Ishikawa (cell line): ENCODE measurements at regions not wholly inside any gene's neighbourhood (a gene's known extent, or its start where the extent isn't known, plus 50 kb on each side); places are given as distances from the start of the nearest gene placed in this dataset.

ENCODE experiments used
- CEBPB ChIP-seq: IDR thresholded peaks from 2 replicates; pipeline ENCODE4 v1.6.1; 2012
- CREB1 ChIP-seq: IDR thresholded peaks from 2 replicates; pipeline ENCODE4 v1.6.1; 2012; ENCODE audit warnings: low read depth
- EGR1 ChIP-seq: IDR thresholded peaks from 2 replicates; pipeline ENCODE4 v1.6.1; 2012
- EP300 ChIP-seq: IDR thresholded peaks from 2 replicates; pipeline ENCODE4 v1.6.1; 2012; ENCODE audit warnings: borderline replicate concordance
- FOXM1 ChIP-seq: IDR thresholded peaks from 2 replicates; pipeline ENCODE4 v1.6.1; 2012; ENCODE audit warnings: low read depth, borderline replicate concordance
- NFIC ChIP-seq: IDR thresholded peaks from 2 replicates; pipeline ENCODE4 v1.6.1; 2012
- RAD21 ChIP-seq: IDR thresholded peaks from 2 replicates; pipeline ENCODE4 v1.6.1; 2012; ENCODE audit warnings: low read depth
- REST ChIP-seq: IDR thresholded peaks from 2 replicates; pipeline ENCODE4 v1.6.1; 2012; ENCODE audit warnings: low read depth, mild to moderate bottlenecking
- TAF1 ChIP-seq: IDR thresholded peaks from 2 replicates; pipeline ENCODE4 v1.6.1; 2012; ENCODE audit warnings: low read depth, mild to moderate bottlenecking
- TCF12 ChIP-seq: IDR thresholded peaks from 2 replicates; pipeline ENCODE4 v1.6.1; 2012; ENCODE audit warnings: low read depth
- TEAD4 ChIP-seq: IDR thresholded peaks from 2 replicates; pipeline ENCODE4 v1.6.1; 2012
- YY1 ChIP-seq: IDR thresholded peaks from 2 replicates; pipeline ENCODE4 v1.6.1; 2012; ENCODE audit warnings: low read depth
- ZBTB7A ChIP-seq: IDR thresholded peaks from 2 replicates; pipeline ENCODE4 v1.6.1; 2012; ENCODE audit warnings: low read depth
- TF ChIP-seq, protein P1 (sequence below): IDR thresholded peaks from 2 replicates; pipeline ENCODE4 v1.6.1; 2012
- TF ChIP-seq, protein P2 (sequence below): IDR thresholded peaks from 2 replicates; pipeline ENCODE4 v1.6.1; 2012

DNA sequence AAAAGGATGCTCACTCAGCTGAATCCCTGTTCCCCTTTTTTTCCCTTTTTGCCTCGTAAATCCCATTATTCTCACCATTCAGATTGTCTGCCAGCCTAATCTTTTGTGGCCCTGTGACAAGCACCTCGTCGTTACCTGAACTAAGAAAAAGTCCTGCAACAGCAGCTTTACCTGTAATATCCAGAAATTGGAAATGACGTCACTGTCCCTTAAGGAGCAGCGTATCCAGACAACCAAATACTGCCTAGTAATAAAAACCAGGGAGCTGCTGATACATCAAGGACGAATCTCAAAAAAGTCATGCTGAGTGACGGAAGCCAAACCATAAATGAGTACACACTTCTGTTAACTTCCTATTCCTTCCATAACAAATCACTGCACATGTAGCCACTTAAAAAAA is 694.9 kb downstream of the GALR1 start:
- no peak for TF ChIP-seq TEAD4
- no peak for TF ChIP-seq RAD21
- no peak for TF ChIP-seq TCF12
- no peak for TF ChIP-seq CEBPB
- TF ChIP-seq FOXM1, result no peak
- TF ChIP-seq CREB1, result no peak
- TF ChIP-seq ZBTB7A, result no peak
- TF ChIP-seq NFIC, result no peak
- TF ChIP-seq REST, result no peak
- no peak for TF ChIP-seq YY1
- TF ChIP-seq, protein P1, sequence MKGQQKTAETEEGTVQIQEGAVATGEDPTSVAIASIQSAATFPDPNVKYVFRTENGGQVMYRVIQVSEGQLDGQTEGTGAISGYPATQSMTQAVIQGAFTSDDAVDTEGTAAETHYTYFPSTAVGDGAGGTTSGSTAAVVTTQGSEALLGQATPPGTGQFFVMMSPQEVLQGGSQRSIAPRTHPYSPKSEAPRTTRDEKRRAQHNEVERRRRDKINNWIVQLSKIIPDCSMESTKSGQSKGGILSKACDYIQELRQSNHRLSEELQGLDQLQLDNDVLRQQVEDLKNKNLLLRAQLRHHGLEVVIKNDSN, result no peak

DNA sequence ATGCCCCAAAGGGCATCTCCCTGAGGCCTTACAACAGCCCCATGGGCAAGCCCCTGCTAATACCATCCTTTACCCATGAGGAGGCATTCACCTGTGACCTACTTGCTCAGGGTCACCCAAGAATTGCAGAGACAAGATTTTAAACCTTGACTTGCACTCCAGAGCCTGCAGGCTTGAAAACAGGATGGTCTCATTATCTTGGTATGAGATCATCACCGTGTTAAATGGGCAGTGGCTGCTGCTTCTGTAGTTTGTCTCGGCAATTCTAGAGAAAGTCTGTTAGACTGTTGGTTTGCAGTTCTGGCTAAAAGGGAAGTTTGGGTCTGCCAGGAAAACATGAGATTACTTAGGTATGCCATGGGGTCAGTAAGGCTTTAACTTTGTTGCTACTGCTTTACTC is 698.9 kb downstream of the GALR1 start:
- TF ChIP-seq REST (no peak), ZBTB7A (no peak), NFIC (no peak)

DNA sequence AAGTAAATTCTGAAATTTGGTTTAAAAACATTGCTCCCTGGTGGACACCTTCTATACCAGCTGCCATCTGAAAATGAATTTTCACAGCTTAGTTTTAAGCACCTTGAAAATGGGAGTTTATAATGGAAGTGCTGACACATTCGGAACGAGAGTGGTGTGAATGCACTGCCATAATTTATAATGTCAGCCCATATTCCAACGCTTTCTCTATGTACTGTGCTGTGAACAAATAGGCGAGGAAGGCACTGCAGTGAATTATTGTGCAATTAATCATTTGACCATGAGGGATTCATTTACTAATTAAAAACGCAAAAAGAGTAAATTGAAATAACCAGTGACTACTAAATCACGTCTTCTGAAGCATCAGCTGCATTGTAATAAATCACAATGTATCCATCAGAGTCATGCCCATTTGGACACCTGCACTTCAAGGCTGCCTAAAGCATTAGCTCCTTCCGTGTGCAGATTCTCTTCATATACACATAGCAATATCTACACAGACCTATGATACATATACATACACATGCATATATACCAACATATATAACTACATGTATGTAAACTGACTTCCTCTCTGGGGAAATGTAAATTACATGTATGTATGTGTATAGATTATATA is 699.8 kb downstream of the GALR1 start:
- TF ChIP-seq CREB1 (no peak), FOXM1 (no peak)

DNA sequence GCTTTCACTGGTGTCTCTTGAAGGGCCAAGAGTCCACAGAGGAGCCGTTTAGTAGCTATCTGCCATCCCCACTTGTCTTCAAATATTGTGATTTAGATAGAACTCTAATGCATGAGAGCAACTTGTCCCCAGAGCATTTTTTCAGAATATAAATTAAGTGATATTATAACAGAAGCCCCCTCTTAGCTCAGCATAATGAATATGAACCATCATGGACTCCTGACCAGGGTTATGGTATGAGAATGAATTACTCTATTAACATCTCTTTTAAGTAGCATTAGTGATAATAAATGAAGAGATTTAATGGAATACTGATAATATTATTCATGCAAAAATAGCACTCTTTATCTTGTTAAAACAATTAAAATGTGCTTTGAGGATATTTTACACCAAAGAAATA is 709.6 kb downstream of the GALR1 start:
- TF ChIP-seq REST, result no peak

GRCh38 chr18:77960791-77961410 is 711.3 kb downstream of the GALR1 start:
- TF ChIP-seq TCF12 (no peak), CEBPB (no peak), FOXM1 (no peak), RAD21 (no peak), EP300 (no peak), EGR1 (no peak), REST (no peak), TAF1 (no peak), NFIC (no peak), ZBTB7A (no peak), YY1 (no peak), TEAD4 (no peak)
- TF ChIP-seq, protein P2, sequence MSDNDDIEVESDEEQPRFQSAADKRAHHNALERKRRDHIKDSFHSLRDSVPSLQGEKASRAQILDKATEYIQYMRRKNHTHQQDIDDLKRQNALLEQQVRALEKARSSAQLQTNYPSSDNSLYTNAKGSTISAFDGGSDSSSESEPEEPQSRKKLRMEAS, result no peak
- TF ChIP-seq, protein P1, result no peak
